Panc1 (cell line): ENCODE measurements at regions not wholly inside any gene's neighbourhood (a gene's known extent, or its start where the extent isn't known, plus 50 kb on each side); places are given as distances from the start of the nearest gene placed in this dataset.

Source experiments
- ATAC-seq: fragments of 200-7000 bp; cut with Tn5 transposase; 2 replicates; pipeline ENCODE4 v1.9.1; 2020; ENCODE audit warnings: mild to moderate bottlenecking, moderate library complexity
- BruUV-seq: library from RNA; stranded (reverse); fragments of 400-500 nt; replicated peaks from 2 replicates; lab custom pipeline; 2021; lab: Mats Ljungman, UMichigan
- CTCF ChIA-PET: fragments of 300-600 bp; sonication (Branson Sonifier 250); formaldehyde crosslinking; loops from one replicate; lab custom pipeline; 2022; ENCODE audit warnings: antibody characterized with exemption; lab: Charles Lee
- POLR2A ChIA-PET: fragments of 300-600 bp; sonication (Branson Sonifier 250); formaldehyde crosslinking; loops from one replicate; lab custom pipeline; 2022; ENCODE audit warnings: antibody characterized with exemption; lab: Charles Lee
- DNase-seq: peaks from one replicate; pipeline ENCODE4 v3.0.0-alpha.2; 2010; ENCODE audit warnings: low read depth, low spot score
- H3K27ac ChIP-seq: 2 replicates; pipeline ENCODE4 v1.5.1; 2011; ENCODE audit warnings: mild to moderate bottlenecking, low read length, inconsistent platforms
- H3K27me3 ChIP-seq: fragments of 200-500 bp; sonication (Bioruptor generic); 2 replicates; pipeline ENCODE4 v1.6.0; 2014; ENCODE audit warnings: low read length, inconsistent platforms; ENCODE audit not compliant: control insufficient read depth, insufficient read depth
- H3K36me3 ChIP-seq: fragments of 200-500 bp; sonication (Bioruptor generic); 2 replicates; pipeline ENCODE4 v1.5.1; 2014; ENCODE audit warnings: inconsistent platforms, mild to moderate bottlenecking, low read length, moderate library complexity; ENCODE audit not compliant: control insufficient read depth, insufficient read depth
- H3K4me1 ChIP-seq: 2 replicates; pipeline ENCODE4 v1.5.1; 2011; ENCODE audit warnings: inconsistent platforms, mild to moderate bottlenecking, low read length, moderate library complexity; ENCODE audit not compliant: control insufficient read depth, insufficient read depth
- H3K4me3 ChIP-seq, 2 experiments: 2 replicates each; pipeline ENCODE4 v1.5.1; 2011 to 2012; ENCODE audit warnings: low read depth in 2 of 2, low read length in 2 of 2, mild to moderate bottlenecking in 2 of 2, inconsistent platforms in 1 of 2, moderate library complexity in 1 of 2
- H3K9me3 ChIP-seq: fragments of 200-500 bp; sonication (Bioruptor generic); 2 replicates; pipeline ENCODE4 v1.5.1; 2014; ENCODE audit warnings: low read depth, mild to moderate bottlenecking, inconsistent platforms, low read length, moderate library complexity; ENCODE audit not compliant: control insufficient read depth, insufficient read depth
- CTCF ChIP-seq: fragments of 450-650 bp; IDR thresholded peaks from 2 replicates; pipeline ENCODE4 v1.5.1; 2017; ENCODE audit warnings: mild to moderate bottlenecking
- POLR2AphosphoS5 ChIP-seq: IDR thresholded peaks from 2 replicates; pipeline ENCODE4 v1.6.1; 2012; ENCODE audit warnings: mild to moderate bottlenecking, low read depth, low read length, moderate library complexity
- REST ChIP-seq, 2 experiments: IDR thresholded peaks; 2 replicates each; pipeline ENCODE4 v1.6.1; 2011 to 2012; ENCODE audit warnings: low read depth in 2 of 2, control low read depth in 1 of 2, low read length in 1 of 2, mild to moderate bottlenecking in 1 of 2, moderate library complexity in 1 of 2; ENCODE audit not compliant: insufficient read depth in 1 of 2
- SIN3A ChIP-seq: IDR thresholded peaks from 2 replicates; pipeline ENCODE4 v1.6.1; 2012; ENCODE audit warnings: low read depth, mild to moderate bottlenecking, low read length, moderate library complexity, borderline replicate concordance; ENCODE audit not compliant: insufficient read depth
- TCF7L2 ChIP-seq: IDR thresholded peaks from 2 replicates; pipeline ENCODE4 v1.6.1; 2011; ENCODE audit warnings: mild to moderate bottlenecking, low read depth, low read length, inconsistent platforms
- in situ Hi-C: cut with HindIII; loops from 2 replicates; pipeline ENCODE4 v1.10.0; 2016; ENCODE audit warnings: low sequenced_read_pairs, low pct_unique_long_range_greater_than_20kb
- intact Hi-C: fragments of 100-400 bp; cut with micrococcal nuclease; formaldehyde crosslinking; loops from one replicate; pipeline ENCODE4 v1.10.0; 2022; ENCODE audit not compliant: unreplicated experiment

GRCh38 chr10:128687408-128687807 is 561.2 kb upstream of the MKI67 start:
- Histone ChIP-seq H3K4me3 (no peak overlapping the region), H3K36me3 (no peaks in the 10 kb centered on the region), H3K27ac (no peak overlapping the region), H3K27me3 (peaks cover 12% of the 10 kb centered on the region), H3K9me3 (no peaks in the 10 kb centered on the region), H3K4me1 (no peaks in the 10 kb centered on the region)
- in situ Hi-C loops (no loop called here), intact Hi-C loops (no loop called here)
- ChIA-PET POLR2A (no interaction called here), CTCF (no interaction called here)
- TF ChIP-seq POLR2AphosphoS5 (no peak), CTCF (no peak)
- DNase-seq (no peak), ATAC-seq (no peak)
- BruUV-seq = no TSS peak

DNA sequence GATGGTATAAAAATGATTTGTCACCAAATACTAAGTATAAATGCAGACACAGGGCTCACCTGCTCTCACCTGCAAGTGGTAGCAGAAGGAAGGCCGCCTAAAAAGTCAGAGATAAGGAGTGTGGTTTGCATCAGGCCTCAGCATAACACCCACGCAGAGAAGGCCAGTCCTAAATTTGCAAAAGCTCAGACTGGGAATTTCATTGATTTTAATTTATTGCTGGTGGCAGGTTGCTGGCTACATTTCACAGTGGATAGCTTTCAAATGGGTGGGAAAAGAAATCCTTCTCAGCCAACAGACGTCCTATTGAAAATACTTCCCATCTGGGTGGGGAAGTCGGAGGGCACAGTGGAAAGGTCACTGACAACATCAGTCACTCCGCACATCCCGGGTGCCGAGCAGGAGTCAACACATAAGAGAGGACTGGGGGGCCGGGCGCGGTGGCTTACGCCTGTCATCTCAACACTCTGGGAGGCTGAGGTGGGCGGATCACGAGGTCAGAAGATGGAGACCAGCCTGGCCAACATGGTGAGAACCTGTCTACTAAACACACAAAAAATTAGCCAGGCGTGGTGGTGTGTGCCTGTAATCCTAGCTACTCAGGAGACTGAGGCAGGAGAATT is 561.8 kb upstream of the MKI67 start:
- POLR2A ChIA-PET = no interaction called here
- TF ChIP-seq REST (IDR thresholded peaks at IDR 0.05; ENCODE audit: insufficient read depth in 1 of 2, low read depth in 2 of 2, low read length in 1 of 2) (no peak), SIN3A (no peak), POLR2AphosphoS5 (no peak), CTCF (no peak), TCF7L2 (no peak)
- peaks cover 15% of the 10 kb centered on the region for H3K27me3 ChIP-seq
- CTCF ChIA-PET = no interaction called here
- H3K9me3 ChIP-seq = no peaks in the 10 kb centered on the region
- H3K4me1 ChIP-seq = no peaks in the 10 kb centered on the region
- DNase-seq (no peak), ATAC-seq (no peak)
- in situ Hi-C loops = no loop called here
- no TSS peak for BruUV-seq
- H3K4me3 ChIP-seq = no peak overlapping the region
- intact Hi-C loops = no loop called here
- no peak overlapping the region for H3K27ac ChIP-seq
- H3K36me3 ChIP-seq = no peaks in the 10 kb centered on the region
